ENCODE measurements at regions not wholly inside any gene's neighbourhood (a gene's known extent, or its start where the extent isn't known, plus 50 kb on each side); places are given as distances from the start of the nearest gene placed in this dataset.
A peak's percentile ranks its signal among the peaks of the same experiment; 100 is the strongest.
"Not testable (repeated sequence)": the region's sequence is repeated elsewhere in the genome, so short reads cannot be mapped to it uniquely, and the experiment has no call there.

- DNase-seq: no peak
These were observed 336.1 kb downstream of the CDC5L start for GRCh38 chr6:44723439-44724197.

DNA sequence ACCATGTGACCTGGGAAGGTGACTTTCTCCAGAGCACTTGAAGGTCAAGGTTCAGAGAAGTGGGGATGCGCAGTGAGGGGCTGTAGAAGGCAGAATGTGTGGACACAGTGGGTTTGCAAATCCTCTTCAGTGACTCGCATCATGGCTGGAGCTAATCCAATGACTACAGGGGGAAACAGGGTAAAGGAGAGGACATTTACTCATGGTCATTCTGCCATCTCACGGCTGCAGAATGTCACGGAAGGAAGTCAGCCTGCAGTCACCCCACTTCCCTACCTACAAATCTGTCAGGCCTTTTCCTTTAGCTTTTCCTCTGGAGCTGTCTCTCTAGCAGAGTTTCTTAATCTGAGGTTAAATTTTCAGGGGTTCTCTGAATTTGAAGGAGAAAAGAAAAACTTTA, 337.6 kb downstream of the CDC5L start:
- no peak for DNase-seq

- DNase-seq: no peak
These were observed 340.4 kb downstream of the CDC5L start for GRCh38 chr6:44727651-44728630.

DNA sequence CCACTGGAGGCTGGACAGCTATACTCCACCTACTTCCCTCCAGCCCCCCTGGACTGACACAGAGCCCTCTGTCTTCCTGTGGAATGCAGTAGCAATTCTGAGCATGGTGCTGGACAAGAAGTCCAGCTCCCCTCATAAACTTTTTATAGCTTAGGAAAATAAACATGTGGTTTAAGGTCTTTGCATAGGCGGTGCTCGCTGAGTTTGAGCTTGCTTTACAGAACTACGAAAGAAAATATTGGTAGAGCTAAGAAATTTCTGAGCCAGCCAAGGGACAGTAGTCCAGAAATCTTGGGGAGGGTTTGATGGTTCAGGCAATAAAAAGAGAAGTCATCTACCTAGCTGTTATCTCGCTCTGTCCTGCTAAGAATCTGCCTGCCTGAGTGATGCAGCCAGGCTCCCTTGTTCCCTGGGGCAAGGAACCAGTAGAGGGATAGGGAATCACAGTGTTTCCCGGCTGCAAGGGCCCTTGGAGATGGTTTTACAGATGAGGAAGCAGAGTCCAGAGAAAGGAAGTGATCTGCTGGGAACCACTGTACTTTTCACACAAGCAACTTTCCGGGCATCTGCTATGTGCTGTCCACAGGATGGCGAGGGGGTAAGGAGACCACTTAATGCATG, 343.4 kb downstream of the CDC5L start:
- no peak for DNase-seq

- DNase-seq: no peak
These were observed 344.1 kb downstream of the CDC5L start for GRCh38 chr6:44731485-44732095.

- DNase-seq: no peak
These were observed 344.7 kb downstream of the CDC5L start for GRCh38 chr6:44732243-44732642.

- DNase-seq: no peak
These were observed 345.6 kb downstream of the CDC5L start for GRCh38 chr6:44733126-44733525.

DNA sequence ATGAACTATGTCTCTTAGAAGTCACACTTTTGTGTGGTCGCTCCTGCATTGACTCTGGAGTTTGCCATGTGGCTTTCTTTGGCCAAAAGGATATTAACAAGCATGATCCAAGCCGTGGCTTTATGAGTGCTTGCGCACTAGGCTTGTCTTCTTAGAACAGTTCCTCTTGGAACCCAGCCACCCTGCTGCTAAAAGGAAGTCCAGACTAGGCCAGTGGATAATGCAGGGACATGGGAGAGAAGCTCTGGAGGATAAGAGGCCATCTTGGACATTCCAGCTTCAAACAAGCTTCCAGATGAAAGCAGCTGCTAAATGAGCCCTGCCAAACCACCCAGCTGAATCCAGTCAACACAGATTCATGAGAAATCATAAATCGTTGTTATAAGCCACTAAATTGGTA, 346.4 kb downstream of the CDC5L start:
- DNase-seq: no peak

DNA sequence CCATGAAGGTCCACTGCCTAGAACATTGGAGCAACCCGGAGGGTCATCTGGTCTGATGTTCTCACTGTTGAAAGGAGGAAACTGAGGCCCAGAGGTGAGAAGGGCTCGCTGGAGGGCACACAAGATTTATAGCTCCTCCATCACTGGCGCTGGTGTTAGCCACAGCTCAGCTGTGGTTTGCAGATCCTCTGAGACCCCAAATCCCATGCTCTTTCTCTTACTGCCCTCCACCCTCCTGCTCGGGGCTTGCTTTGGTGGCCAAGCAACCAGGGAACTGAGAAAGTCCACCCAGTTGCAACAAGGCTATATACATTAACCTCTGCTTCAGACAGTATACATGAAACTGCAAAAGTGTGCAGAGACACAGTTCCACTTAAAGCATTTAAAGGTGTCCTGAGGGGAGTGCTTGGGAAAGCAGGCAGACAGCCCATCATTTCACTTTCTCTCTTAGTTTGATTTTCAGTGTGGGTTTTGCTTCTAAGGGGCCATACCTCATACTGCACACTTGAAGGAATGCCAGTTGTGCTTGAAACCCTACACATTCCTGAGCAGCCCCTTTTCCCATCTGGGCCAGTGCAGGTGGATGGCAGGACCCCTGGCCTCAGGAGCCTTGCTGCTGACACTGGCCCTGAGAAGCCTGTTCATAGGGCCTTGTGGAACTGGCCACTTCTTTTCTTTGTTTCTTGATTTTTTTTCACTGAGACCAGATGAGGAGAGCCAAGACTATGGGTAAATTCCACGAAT, 347.6 kb downstream of the CDC5L start:
- DNase-seq: no peak

DNA sequence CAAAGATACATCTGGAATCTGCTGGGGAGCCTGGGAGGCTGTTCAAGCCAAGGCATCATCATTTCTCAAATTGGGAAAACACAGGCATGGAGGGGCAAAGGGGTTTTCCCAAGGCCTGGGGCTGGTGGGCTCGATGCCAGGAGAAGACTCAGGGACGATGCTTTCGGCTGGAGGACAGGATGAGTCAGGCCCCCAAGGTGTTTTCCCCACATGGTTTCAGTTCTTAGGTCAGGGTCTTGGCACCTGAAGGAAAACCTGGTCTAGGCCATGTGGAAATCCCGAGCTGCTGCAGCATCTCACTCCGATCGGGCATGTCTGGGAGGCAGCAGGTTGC, 348.1 kb downstream of the CDC5L start:
- peak; percentile 83 for DNase-seq

DNA sequence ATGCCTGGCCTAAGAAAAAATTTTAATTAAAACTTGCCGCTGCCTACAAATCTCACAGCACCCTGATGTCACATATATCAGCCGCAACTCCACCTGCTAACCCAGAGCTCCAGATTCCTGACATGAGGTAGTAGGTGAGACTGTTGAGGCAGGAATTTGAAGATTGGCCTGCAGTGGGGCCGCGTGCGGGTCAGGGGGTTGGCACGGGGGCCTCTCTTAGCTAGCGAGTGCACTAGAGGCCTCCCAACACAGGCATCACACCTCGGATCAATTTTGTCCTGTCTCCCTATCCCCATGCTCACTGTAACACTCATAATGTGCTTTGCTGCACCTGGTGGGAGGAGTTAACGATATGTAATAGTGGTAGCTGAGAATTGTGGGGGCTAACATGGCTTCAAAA, 349.8 kb downstream of the CDC5L start:
- DNase-seq: no peak

GRCh38 chr6:44737829-44738528, 350.5 kb downstream of the CDC5L start:
- DNase-seq: no peak

- peak; percentile 94 for DNase-seq
These were observed 351.2 kb downstream of the CDC5L start for GRCh38 chr6:44738601-44739146.

GRCh38 chr6:44739181-44739580, 351.7 kb downstream of the CDC5L start:
- DNase-seq: peak; percentile 93

- DNase-seq: no peak
These were observed 353.1 kb downstream of the CDC5L start for GRCh38 chr6:44740566-44741120.

- no peak for DNase-seq
These were observed 354.7 kb downstream of the CDC5L start for GRCh38 chr6:44742201-44742600.

DNA sequence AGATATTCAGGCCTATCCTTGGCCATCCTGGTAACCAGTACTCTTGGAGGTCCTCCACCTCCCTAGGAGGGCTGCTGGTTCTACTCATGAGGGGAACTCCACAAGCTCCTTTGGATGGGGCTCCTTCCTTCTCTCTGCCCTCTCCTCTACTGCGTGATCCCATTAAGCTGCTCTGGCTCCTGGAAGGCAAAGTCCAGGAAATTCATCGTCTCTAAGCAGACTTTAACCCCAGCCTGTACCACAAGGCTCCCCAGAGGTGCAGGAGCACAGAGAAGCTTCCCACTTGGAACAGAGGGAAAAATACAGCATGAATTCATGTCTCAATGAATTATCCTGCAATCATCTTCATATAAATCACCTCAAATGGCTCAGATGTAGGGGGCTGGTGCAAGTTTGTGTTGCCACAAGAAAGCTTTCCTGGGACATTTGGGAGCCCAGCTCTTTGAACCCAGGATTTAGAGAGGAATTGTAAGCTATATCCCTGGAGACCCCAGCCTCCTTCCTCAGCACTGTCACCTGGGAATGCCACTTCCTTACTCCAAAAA, 355.4 kb downstream of the CDC5L start:
- no peak for DNase-seq

DNA sequence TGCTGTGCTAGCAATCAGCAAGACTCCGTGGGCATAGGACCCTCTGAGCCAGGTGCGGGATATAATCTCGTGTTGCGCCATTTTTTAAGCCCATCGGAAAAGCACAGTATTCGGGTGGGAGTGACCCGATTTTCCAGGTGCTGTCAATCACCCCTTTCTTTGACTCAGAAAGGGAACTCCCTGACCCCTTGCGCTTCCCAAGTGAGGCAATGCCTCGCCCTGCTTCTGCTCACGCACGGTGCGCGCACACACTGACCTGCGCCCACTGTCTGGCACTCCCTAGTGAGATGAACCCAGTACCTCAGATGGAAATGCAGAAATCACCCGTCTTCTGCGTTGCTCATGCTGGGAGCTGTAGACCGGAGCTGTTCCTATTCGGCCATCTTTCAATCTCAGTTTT, 372.6 kb downstream of the CDC5L start:
- DNase-seq: not testable (repeated sequence)

- no peak for DNase-seq
These were observed 373.5 kb downstream of the CDC5L start for GRCh38 chr6:44761046-44761445.

DNA sequence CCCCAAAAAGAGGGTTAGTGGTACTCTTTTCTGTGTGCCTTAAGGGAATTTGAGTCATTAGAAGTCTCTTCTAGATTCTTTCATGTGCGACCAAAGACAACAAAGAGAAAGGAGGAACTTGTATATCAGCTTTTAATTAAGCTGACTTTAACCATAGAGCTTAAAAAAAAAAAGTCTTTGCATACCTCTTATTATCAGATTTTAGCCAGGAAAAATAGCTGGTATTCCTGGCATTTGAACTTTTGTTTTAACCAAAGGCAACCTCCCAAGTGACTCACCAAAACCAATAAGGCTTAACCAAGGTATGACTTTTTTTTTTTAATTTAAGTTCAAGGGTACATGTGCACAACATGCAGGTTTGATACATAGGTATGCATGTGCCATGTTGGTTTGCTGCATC, 375.0 kb downstream of the CDC5L start:
- no peak for DNase-seq
